ENCODE measurements at regions not wholly inside any gene's neighbourhood (a gene's known extent, or its start where the extent isn't known, plus 50 kb on each side); places are given as distances from the start of the nearest gene placed in this dataset.

GRCh38 chr1:175865041-175865766, 121.8 kb upstream of the TNR start:
- in situ Hi-C loops (cut with HindIII; ENCODE audit: low sequenced_read_pairs) = no loop called here

DNA sequence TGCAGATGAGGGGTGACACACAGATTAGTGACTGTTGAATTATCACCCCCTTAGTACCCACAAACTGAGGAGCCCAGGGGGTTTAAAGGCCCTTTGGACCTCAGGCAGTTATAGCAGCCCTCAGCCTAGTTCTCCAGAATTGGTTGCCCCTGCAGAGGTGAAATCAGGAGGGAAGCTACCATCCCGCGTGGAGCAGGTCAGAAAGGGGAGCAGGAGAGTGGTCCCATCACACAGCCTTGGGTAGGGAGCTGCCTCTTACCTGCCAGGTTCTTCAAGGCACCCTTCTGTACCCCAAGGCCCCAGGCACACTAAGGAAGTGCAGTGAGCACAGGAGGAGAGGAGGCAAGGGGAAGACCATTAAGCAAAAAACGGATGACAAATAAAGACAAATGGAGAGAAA, 121.2 kb upstream of the TNR start:
- in situ Hi-C loops (cut with HindIII; ENCODE audit: low sequenced_read_pairs) = no loop called here

GRCh38 chr1:175864183-175864582, 120.8 kb upstream of the TNR start:
- in situ Hi-C loops (cut with HindIII; ENCODE audit: low sequenced_read_pairs) = no loop called here

DNA sequence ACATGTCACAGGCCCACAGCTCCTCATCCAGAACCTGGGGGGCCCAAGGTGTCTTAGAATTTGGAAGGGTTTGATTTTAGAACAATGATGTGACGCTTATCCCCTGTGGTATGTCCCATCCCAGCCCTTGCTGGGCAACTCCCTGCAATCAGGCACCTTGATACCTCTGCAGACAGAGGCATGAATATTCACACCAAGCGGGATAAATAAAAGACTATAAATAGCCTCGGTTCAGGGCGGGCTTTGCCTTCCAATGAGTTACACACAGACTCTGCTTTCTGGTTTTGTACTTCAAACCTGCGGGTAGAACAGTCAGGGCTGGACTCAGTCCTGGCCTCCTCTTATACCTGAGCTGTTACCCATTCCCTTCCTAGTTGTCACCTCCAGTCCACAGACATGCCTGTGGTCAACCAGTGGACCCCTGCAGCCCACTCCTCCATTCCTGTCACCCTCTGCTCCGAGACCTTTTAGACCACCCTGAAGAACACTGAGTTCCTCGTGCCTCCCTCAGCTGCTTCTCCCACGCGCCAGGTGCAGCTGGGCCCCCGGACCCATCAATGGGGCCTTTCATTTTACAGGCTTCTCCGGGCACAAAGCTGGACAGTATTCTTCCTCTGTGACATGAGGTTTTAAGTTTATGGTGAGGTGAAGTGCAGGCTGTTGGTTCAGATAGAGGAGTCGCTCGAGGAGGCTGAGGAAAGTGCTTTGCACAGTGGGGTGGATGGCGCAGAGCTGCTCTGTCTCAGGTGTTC, 120.1 kb upstream of the TNR start:
- in situ Hi-C loops (cut with HindIII; ENCODE audit: low sequenced_read_pairs) = no loop called here

DNA sequence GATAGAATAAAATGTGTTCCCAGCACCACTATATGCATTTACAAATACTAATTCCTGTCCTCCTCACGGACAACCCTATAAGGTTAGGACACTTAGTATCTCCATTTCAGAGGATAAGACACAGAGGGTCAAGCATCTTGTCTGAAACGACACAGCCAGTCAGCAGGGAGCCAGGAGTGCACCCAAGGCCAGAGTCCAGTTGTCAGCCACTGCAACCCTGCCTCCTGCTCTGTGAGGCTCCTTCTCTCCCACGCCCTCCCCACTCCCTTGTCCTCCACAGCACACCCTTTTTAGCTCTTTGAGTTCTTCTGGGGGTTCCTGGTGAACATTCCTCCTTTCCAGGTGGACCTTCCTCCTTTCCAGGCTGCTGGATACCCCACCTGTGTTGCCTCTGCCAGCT, 119.0 kb upstream of the TNR start:
- in situ Hi-C loops (cut with HindIII; ENCODE audit: low sequenced_read_pairs) = no loop called here

DNA sequence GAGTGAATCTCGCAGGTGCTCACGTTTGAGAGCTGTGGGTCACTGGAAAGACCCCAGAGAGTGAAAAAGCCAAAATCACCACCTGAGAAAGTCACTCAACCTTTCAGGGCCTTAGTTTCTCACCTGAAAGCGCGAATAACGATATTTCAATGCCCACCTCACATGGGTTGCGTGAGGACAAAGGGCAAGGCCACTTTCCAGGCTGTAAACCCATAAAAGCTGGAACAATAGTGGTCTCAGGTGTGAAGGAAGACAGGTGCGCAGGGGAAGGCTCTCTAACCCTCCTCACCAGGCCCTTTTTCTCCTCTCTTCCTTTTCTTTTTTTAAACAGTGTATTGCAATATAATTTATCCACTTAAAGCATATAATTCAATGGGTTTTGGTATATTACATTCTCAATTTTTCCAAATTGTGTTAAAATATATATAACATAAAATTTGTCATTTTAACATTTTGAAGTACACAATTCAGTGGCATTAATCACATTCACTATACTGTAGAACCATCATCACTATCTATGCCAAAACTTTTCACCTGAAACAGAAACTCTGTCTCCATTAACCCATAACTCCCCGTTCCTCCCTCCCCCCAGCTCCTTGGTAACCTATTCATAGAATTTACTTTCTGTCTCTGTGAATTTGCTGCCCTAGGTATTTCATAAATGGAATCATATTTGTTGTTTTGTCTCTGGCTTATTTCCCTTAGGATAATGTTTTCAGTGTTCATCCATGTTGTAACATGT, 118.4 kb upstream of the TNR start:
- in situ Hi-C loops (cut with HindIII; ENCODE audit: low sequenced_read_pairs) = no loop called here

GRCh38 chr1:175857756-175858155, 114.4 kb upstream of the TNR start:
- in situ Hi-C loops (cut with HindIII; ENCODE audit: low sequenced_read_pairs) = no loop called here

DNA sequence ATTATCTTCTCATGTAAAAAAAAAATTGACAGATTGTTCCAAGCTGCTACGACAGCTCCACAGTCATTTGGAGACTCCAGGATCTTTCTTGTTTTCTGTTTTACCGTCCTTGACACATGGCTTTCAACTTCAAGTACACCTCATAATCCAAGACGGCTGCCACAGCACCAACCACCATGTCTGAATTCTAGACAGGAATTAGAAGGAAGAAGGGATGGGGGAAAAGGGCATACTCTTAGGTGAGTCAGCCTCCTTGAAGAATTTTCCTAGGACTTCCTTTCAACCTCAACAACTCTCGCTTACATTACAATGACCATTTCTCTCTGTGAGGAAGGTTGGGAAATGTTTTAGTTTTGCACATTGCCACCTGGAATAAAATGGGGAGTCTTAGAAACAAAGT, 110.3 kb upstream of the TNR start:
- in situ Hi-C loops (cut with HindIII; ENCODE audit: low sequenced_read_pairs) = no loop called here

DNA sequence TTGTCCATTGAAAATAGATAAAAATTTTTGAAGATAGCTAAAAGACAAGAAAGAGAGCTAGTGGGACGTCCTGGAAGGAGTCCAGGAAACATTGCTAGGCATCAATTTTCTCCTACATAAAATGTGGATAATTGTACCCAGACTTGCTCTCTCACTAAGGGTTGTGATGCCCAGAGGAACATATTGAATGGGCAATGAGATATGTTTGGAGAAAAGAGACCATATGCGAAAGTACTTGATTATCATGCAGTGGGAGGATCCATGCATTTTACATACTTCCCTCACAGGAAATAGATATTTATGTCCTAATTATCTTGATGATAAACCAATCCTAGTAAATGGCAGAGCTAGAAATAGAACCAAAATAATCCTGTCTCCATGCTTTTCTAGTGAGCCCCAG, 108.4 kb upstream of the TNR start:
- in situ Hi-C loops (cut with HindIII; ENCODE audit: low sequenced_read_pairs) = no loop called here

- in situ Hi-C loops (cut with HindIII; ENCODE audit: low sequenced_read_pairs) = no loop called here
Measured at GRCh38 chr1:175848329-175848728, 104.9 kb upstream of the TNR start.

GRCh38 chr1:175845985-175846384, 102.6 kb upstream of the TNR start:
- in situ Hi-C loops (cut with HindIII; ENCODE audit: low sequenced_read_pairs) = no loop called here

DNA sequence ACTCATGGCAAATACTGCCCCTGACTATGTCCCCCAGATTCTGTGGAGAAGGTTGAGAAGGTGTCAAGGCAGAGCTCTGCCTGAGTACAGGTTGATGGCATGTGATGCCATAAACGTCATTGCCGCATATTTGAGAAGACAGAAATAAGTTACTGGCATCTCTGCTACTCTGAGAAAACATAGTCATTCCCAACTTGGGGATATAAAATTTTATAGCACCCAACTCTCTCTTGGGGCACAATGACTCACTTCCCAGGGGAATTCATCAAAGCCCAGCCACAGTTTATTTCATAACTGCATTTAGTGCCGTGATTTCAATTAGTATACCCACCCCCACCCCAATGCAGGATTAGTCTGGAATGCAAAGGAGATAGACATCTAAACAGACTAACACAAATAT, 101.9 kb upstream of the TNR start:
- in situ Hi-C loops (cut with HindIII; ENCODE audit: low sequenced_read_pairs) = no loop called here

- in situ Hi-C loops (cut with HindIII; ENCODE audit: low sequenced_read_pairs) = no loop called here
Measured at GRCh38 chr1:175844877-175845276, 101.5 kb upstream of the TNR start.

DNA sequence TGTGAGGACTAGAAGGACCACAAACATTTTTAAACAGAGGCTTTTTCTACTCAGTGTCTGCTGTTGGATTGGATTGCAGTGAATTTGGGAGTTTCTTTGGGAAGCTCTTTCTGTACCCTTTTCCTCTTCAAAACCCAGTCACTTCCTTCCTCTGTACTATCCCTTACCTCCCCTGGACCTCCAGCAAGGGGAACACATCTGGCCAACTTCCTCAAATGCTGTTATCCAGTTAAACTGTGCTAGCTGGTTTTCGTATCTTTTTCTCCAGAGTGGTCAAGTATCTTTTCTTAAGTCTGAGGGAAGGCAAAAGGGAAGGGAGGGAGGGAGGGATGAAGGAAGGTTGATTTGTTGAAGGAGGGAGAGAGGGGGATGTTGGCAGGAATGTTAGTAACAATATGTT, 99.2 kb upstream of the TNR start:
- in situ Hi-C loops (cut with HindIII; ENCODE audit: low sequenced_read_pairs) = no loop called here

- in situ Hi-C loops (cut with HindIII; ENCODE audit: low sequenced_read_pairs) = no loop called here
Measured at GRCh38 chr1:175841738-175842187, 98.4 kb upstream of the TNR start.

DNA sequence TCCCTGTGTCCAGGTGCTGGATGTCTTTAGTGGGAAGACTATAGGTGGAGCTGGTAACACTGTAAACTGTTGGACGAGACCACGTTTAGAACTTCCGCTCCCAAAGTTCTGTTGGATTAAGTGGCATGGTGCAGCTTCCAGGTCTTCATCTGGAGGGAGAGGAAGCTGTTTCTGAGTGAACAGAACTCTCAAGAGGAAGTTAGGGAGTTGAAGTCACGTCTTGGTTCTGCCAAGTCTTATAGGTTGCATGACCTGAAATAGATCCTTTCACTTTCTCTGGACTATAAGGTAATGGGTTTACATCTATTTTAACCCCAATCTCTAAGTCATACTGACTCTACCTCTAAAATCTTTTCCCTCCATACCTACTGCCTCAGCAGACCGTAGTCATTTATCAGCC, 97.4 kb upstream of the TNR start:
- in situ Hi-C loops (cut with HindIII; ENCODE audit: low sequenced_read_pairs) = no loop called here

- in situ Hi-C loops (cut with HindIII; ENCODE audit: low sequenced_read_pairs) = no loop called here
Measured at GRCh38 chr1:175839779-175840669, 96.6 kb upstream of the TNR start.

- in situ Hi-C loops (cut with HindIII; ENCODE audit: low sequenced_read_pairs) = loop anchor here (5.0 kb wide), 1 partner anchor 73 kb away; no protein-coding TSS in a partner anchor
Measured at GRCh38 chr1:175834597-175834996, 91.2 kb upstream of the TNR start.

- in situ Hi-C loops (cut with HindIII; ENCODE audit: low sequenced_read_pairs) = loop anchor here (5.0 kb wide), 1 partner anchor 73 kb away; no protein-coding TSS in a partner anchor
Measured at GRCh38 chr1:175833951-175834350, 90.6 kb upstream of the TNR start.

DNA sequence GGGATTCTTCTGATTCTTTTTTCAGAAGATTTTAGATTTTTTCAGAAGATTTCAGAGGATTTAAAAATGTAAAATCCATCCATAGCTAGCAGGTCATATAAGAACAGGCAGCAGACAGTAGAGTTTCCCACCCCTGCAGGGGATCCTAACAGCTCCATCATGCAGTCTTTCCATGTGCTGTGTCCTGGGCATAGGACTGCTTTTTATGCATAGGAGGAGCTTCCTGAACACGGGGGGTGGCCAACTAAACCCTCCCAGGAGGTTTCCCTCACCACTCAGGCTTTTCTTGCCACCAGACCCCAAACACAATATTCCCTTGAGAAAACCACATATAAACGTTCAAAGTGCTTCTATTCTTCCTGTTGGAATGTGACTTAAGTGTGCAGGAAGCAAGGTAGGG, 90.1 kb upstream of the TNR start:
- in situ Hi-C loops (cut with HindIII; ENCODE audit: low sequenced_read_pairs) = loop anchor here (5.0 kb wide), 1 partner anchor 74 kb away; no protein-coding TSS in a partner anchor

Measured in DLD1 (cell line).